HT1080 (cell line): ENCODE measurements at regions not wholly inside any gene's neighbourhood (a gene's known extent, or its start where the extent isn't known, plus 50 kb on each side); places are given as distances from the start of the nearest gene placed in this dataset.

Source experiments
- DNase-seq: peaks from one replicate; pipeline ENCODE4 v3.0.0-alpha.2; 2015; ENCODE audit warnings: low read depth

DNA sequence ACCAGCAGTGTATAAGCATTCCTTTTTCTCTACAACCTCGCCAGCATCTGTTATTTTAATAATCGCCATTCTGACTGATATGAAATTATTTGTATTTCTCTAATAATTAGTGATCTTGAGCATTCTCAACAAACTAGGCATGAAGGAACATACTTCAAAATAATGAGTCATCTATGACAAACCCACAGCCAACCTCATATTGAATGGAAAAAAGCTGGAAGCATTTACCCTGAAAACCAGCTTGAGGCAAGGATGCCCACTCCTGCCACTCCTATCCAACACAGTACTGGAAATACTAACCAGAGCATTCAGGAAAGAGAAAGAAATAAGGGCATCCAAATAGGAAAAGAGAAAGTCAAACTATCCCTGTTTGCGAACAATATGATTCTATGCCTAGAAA lies 390.6 kb upstream of the ID4 start:
- no peak for DNase-seq

DNA sequence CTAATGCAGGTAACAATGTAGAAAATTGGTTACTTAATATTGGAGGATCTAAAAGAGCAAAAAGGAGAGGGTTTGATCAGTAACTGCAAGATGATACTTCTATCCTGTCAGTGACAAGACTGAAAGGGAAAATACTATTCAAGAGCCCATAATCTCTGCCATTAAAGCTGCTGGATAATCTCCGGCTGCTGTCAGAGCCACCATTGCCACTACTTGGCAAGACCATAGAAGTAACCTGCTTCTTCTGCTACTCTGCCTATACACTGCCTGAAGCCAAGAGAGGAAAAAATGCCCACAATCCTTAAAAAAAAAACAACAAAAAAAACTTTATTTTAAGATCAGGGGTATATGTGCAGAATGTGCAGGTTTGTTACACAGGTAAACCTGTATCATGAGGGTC lies 386.5 kb upstream of the ID4 start:
- no peak for DNase-seq

DNA sequence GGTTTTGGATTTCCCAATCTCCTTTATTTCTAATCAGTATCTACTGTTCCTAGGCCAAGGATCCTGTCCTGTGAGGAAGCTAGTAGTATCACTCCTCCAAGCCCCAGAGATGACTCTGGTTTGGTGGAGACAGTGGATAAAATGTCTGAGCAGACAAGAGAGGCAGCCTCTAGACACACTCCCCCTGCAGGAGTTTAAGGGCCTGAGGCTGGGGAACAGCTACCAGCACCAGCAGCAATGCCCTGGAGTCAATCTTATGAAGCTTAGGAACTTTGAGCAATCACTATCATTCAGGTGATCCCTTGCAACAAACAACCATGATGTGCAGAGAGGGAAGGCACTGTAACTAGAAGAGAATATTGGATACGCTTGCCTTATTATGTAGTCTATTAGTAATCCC lies 384.7 kb upstream of the ID4 start:
- no peak for DNase-seq

DNA sequence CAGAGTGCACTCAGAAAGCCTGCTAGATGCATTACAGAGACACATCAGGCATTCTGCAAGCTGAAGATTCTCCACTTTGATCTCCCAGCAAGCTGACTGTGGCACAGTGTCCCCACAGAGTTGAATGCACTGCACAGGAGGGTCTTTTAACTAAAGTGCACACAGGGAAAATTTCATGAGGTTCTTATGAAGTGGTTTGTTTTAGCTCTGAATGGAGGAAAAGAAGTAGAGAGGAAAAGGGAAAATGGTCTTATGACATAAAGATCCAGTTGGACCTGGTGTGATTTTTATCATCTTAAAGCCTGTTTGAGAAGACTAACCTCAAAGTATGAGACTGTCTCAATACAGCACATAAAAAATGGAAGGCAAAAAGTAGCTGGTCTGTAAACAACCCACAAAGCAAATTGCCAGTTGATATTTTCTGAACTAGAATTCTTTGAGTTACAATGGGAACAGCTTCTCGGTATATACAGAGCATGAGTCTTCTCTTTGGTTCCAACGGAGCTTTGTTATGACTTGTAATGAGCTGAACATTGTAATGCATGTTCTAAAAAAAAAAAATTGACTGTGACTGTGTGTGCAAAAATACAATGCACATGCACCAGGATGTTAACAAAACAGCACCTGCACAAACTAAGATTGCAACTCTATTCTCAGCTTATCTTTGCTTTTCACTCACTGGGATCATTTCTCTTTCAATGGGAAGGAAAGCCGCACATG lies 383.0 kb upstream of the ID4 start:
- no peak for DNase-seq

DNA sequence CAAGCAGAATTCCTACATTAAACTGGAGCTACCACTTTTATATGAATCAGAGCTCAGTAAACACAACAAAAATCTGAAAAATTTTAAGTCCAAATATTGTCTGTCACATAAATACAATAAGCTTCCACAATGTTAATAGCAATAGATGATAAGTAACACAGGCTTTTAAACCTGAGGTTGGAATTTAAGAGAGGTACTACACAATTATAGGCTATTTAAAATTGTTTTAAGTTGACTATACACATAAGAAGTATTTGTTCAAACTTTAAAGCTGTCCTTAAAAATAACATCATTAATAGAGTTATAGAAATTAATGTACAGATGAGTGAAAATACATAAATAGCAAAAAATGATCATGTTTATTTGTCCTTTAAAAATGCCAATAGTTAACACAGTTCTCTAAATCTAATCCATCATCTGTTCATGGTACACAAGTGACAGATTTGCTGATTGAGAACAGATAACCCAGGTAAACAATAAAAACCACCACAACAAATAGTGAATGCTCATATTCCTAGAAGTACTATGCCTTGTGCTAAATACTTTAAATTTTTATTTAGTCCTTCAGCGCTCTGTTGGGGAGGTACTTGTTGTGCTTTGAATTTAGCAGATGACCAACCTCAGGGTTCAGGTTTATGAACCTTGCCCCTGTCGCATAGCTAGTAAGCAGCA lies 382.3 kb upstream of the ID4 start:
- no peak for DNase-seq

DNA sequence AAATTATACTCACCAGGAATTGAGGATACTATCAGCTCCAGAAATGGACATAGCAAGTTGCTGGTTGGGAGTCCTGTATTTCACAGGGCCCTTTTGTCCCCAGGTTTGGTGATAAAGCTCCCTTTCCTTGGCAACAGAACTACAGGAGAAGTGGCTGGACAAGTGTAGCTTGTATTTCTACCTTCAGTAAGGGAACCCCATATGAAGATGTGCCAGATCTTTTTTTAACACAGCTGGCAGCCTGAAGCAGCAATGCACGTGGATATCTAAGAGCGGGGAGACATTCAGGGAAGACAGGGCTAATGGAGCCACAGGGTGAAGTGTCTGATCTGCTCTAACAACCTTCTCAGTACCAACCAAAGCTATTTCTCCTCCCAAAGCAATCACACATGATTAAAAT lies 373.9 kb upstream of the ID4 start:
- no peak for DNase-seq

DNA sequence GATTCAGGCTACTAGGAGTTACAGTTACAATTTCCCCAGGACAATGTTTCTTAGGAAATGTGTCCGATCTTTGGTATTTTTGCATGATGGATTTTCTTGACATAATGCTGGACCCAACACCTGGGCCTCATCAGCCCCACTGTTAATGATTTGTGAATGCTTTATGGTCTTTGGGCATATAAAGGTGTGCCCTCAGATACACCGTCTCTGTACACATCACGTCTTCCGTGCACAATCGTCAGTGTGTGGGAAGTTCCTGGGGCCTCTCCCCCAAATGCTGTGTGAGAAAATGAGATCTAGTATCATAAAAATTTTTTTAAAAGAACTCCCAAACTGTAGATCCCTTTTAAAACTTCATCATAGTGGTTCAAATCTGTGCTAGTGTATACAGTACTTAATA lies 373.2 kb upstream of the ID4 start:
- no peak for DNase-seq

DNA sequence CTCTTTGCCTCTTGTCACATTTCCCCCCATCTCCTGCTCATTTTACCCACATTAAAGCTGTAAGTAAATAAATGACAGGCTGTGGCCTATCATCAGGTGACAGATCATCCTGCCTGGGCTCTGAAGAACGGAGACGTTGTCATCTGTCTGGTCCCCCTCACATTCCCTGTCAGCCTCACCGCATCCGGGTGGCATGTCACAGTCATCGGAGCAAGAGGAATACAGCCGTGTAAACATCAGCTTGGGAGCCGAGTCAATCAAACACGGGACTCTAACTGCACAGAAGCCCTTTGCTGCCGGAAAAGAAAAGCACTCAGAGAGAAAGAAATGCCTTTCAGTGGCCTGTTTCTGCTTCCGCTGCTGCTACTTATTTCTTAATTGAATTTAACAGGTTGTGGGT lies 371.9 kb upstream of the ID4 start:
- no peak for DNase-seq

DNA sequence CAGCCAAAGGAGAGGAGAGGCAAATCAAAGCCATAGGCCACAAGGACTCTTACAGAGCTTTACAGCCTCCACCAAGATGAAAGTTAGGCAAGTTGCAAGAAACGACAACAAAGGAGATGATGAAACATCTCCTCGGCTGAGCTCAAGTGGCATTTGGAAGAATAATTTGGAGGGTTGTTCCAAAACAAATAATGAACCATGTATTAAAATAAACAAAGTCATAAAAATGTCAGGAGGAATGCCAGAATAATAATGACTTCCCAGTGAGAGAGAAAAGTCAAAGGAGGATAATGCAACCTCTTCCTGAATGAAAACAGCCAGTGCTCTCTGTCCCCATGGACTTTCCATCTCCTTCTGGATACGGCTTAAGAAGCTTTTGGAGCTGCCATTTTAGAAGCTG lies 371.4 kb upstream of the ID4 start:
- DNase-seq: no peak

DNA sequence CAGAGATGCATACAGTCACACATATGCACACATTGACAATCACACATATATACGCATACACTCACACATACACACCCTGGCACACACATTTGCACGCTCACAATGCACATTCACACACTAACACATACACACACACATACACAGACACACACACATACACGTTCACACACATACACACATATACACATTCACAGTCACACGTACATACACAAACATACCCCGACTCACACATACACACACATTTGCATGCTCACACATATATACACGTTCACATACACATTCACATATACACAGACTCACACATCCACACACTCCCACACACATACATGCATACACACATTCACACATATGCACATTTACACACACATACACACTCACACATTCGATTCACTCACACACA lies 366.8 kb upstream of the ID4 start:
- DNase-seq: no peak

DNA sequence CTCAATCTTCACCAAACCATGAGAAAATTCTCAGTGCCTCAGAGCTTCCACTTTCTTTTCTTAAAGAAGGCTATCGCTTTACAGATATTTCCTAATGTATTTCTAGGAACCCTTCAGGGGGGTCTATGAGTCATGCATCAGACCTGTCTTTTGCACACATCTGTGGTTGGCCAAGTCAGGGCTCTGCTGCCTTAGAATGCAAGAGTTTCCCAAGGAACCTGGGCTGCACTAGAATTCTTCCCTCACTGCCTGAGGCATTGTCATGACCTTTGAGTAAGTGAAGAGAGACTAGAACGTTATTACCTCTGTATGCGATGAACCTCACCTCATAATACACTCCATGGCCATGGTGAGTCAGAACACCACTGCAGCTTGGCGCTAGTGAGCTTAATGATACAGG lies 365.0 kb upstream of the ID4 start:
- peak; percentile 83 for DNase-seq

DNA sequence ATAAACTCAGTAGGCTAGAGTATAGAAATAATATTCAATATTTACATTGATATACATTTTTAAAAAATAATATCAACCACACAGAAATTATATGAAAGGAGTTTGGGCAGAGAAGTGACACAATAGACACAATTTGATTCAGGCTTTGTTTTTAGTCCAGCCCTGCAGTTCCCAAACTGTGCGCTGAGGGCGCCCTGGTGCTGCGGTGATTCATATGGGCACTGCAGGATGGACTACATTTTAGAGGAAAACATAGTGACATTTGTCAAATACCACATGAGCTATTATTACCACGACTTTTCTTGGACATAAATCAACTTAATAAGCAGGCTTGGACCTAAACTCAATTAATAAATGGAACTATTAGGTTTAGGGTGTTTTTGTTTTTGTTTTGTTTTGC lies 364.3 kb upstream of the ID4 start:
- peak; percentile 9 for DNase-seq

DNA sequence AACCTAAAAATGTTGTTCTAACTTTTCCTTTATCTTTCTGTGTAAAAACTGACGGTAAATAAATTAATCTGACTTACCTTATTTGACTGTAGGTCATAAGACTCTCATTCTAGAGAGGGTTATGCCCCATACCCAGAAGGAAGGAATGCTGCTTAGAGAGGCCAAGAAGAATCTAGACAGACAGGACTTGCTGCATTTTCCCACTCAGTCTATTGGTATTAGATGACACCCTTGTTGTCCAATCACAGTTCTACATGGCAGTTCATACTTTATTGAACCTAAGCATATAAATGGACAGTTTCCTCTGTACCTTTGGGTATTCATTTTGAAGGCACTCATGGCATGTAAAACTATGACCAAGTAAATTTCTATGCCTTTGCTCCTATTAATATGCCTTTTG lies 359.6 kb upstream of the ID4 start:
- DNase-seq: no peak

DNA sequence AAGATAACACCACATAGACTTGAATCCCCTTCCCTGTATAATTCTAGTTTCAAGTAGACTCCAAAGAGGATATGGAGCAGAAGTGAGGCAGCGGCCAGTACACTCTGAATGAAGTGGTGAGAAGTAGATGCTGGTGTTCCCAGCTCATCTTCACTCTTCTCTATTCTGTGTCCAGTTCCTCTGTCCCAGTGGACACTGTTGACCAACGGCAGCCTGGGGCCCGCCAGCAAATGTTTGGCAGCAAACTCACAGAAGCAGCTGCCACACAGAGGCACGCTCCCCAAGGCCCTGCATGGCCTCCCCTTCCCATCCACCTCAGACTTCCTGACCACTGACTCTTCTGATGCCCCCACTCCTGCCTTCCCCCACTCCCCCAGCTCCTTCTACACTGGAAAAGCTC lies 358.9 kb upstream of the ID4 start:
- no peak for DNase-seq

DNA sequence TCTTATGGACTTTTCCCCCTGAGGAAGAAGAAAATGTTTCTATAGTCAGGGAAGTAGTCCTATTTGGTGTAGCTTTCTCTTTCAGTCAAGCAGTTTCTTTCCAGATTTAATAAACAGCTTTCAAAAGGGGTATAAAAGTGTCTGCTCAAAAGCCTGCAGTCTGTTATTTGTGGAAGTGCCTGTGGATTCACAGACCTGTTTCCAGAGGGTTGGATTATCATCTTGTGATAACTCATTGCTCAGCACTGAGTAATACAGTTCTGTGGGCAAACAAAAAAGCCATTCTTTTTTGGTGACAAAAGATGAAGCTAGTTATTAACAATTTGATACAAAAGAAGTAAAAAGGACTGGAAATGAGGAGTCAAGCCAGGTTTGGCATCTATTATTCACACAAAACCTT lies 358.2 kb upstream of the ID4 start:
- peak; percentile 31 for DNase-seq

DNA sequence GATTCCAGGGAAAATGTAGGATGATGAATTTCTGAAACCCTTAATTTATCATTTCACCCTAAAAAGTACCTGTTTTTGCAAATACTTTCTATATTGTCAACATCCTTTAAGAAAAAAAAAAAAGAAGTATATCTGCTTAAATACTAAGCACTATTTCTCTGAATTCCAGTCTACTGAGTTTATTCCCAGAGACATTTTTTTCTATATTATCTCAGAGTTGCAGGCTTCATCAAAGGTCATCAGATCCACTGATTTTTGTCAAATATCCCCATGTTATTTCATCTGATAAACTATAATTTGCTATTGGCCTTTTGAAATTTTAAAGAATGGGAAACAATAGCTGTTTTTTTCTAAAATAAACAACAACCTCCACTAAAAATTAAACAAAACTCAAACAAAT lies 357.6 kb upstream of the ID4 start:
- DNase-seq: no peak

DNA sequence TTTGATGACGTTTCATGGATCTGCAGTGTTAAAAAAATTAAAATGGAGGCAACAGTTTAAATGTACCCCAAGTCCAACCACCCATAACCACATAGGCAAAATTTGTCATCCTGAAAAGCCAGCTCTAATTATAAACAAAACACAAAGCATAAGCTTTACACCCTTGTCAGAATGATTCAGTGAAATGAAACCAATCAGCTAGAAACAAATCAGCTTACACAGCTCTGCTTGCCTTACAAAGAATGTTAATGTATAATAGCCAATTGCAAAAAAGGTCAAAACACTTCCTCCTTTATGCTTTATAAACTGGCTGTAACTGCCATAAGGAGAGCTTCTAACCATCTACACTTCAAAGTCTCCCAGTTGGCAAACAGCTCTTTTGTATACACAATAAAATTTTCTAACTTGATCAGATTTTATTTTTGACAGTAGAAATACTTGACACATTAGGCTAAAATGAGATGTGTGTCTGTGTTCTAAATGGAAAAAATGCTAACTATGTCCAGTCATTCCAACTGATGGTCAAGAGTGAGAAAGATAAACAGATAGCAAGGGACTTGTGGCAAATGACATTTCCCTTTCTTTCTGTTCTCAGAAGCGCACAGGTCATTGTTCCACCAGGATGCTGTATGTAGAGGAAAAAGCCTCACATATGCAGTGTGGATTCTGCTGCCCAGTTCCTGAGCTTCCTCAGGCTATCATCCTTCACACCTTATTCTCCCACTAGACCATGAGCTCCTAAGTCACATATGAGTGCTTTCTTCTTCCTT lies 344.3 kb upstream of the ID4 start:
- DNase-seq: no peak

DNA sequence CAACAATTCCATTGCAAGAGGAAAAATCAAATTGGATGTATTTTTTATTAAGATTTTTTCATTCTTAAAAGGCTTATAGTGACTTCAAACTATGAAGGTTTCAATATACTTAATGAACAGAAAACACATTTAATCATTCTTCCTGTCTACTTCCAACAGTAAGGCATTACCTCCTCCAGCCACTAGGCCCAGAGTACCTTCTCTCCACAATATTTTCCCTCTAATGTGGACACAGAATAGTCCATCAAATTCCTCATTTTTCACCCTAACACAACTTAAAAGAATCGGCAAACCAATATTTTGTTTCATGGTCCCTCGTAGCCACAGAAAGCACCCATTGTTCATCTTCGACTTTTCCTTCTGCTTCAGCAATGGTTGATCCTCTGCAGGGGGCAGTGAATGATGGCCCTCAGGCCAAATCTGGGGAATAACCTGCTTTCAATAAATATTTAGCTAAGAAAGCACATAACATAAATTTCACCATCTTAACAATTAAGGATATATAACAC lies 335.4 kb upstream of the ID4 start:
- no peak for DNase-seq

DNA sequence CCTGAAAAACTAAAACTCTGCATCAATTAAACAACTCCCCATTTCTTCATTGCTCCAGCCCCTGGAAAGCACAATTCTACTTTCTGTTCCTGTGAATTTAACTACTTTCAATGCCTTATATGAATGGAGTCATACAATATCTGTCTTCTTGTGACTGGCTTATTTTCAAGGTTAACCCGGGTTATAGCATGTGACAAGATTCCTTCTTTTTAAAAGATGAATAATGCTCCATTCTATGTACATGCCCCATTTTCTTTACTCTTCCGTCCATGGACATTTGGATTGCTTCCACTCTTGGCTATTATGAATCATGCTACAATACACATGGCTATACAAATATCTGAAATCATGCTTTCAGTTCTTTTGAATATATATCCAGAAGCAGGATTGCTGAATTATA lies 334.9 kb upstream of the ID4 start:
- DNase-seq: no peak

DNA sequence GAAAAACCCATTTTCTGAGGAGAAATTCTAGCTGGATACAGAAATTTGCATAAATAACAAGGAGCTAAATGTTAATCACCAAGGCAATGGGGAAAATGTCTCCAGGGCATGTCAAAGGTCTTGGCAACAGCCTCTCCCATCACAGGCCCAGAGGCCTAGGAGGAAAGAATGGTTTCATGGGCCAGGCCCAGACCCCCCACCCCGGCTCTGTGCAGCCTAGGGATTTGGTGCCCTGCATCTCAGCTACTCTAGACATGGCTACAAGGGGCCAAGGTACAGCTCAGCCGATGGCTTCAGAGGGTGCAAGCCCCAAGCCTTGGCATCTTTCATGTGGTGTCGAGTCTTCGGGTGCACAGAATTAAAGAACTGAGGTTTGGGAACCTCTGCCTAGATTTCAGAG lies 321.2 kb upstream of the ID4 start:
- no peak for DNase-seq

DNA sequence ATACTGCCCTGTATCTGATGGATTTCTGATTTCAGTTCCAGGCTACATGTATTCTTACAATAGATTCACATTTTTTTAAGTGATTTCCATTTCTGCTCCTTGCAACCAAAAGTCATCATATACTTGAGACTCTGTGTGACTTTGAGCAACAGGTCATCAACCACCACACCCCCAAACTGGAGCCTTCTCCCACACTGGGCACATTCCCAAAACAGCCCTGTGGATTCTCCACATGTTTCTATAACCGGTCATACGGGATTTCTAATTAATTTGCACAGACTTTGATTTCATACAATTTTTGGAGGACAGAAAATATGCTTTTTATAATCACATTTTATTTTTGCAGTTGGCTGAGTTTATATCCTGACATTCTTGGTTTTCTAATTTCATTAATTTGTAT lies 317.2 kb upstream of the ID4 start:
- no peak for DNase-seq

DNA sequence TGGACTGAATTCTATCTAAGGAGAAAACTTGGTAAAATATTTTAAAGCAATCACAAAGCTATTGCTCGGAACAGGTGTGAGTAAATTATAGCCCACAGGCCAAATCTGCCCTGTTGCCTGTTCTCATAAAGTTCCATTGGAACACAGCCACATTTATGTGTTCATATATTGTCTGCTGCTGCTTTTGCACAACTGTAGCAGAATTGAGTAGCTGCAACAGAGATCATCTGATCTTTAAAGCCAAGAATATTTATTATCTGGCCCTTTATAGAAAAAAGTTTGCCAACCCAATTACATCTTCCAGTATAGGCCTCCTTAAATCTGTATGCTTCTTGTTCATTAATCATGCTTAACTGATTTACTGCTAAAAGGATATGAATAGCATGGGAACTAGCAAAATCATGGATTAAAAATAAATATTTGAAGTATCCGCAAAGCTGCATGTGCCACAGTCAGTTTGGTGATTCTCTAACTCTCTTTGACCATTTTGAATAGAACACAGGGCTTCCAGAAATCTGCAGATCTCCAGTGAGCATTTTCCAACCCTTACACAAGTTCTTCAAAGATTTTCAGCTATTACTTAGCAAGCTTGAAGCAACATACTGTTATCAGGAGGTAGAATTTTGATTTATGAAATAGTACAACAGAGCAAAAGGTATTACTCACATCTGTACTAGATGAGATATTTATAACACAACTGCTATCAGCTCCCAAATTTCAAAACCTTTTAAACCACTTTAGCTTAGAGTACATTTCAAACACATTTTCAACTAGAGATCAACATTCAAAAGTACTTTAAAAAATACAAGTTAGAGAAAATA lies 312.6 kb upstream of the ID4 start:
- no peak for DNase-seq
